Karpas-422 (cell line): ENCODE measurements at regions not wholly inside any gene's neighbourhood (a gene's known extent, or its start where the extent isn't known, plus 50 kb on each side); places are given as distances from the start of the nearest gene placed in this dataset.

Experiments used
- DNase-seq: peaks from one replicate; pipeline ENCODE4 v3.0.0-alpha.2; 2015
- H2AFZ ChIP-seq: fragments of 200-600 bp; sonication (generic); 2 replicates; pipeline ENCODE4 v1.6.1; 2014; ENCODE audit warnings: antibody characterized with exemption, low read length, mixed read lengths
- H3K27ac ChIP-seq: fragments of 200-600 bp; sonication (generic); 2 replicates; pipeline ENCODE4 v1.5.1; 2014; ENCODE audit warnings: mild to moderate bottlenecking, low read length, moderate library complexity
- H3K27me3 ChIP-seq: fragments of 200-600 bp; sonication (generic); 2 replicates; pipeline ENCODE4 v1.6.1; 2014; ENCODE audit warnings: low read length, mixed read lengths
- H3K36me3 ChIP-seq: fragments of 200-600 bp; sonication (generic); 2 replicates; pipeline ENCODE4 v1.6.1; 2014; ENCODE audit warnings: low read length, mixed read lengths; ENCODE audit not compliant: insufficient read depth
- H3K4me1 ChIP-seq: fragments of 200-600 bp; sonication (generic); 2 replicates; pipeline ENCODE4 v1.6.1; 2014; ENCODE audit warnings: mild to moderate bottlenecking, low read length, mixed read lengths
- H3K4me2 ChIP-seq: fragments of 200-600 bp; sonication (generic); 2 replicates; pipeline ENCODE4 v1.6.1; 2014; ENCODE audit warnings: low read length, low read depth, mild to moderate bottlenecking; ENCODE audit not compliant: poor library complexity, severe bottlenecking
- H3K4me3 ChIP-seq: fragments of 200-600 bp; sonication (generic); 2 replicates; pipeline ENCODE4 v1.5.1; 2014; ENCODE audit warnings: mild to moderate bottlenecking, antibody characterized with exemption, low read length, mixed read lengths
- H3K79me2 ChIP-seq: fragments of 200-600 bp; sonication (generic); 2 replicates; pipeline ENCODE4 v1.6.1; 2014; ENCODE audit warnings: mild to moderate bottlenecking, low read length, mixed read lengths
- H3K9ac ChIP-seq: fragments of 200-600 bp; sonication (generic); 2 replicates; pipeline ENCODE4 v1.6.0; 2014; ENCODE audit warnings: low read length
- H3K9me2 ChIP-seq: fragments of 200-600 bp; sonication (generic), shearing (Covaris generic); replicated peaks from 2 replicates; pipeline ENCODE4 v1.6.0; 2014; ENCODE audit warnings: mild to moderate bottlenecking, low read length, moderate library complexity; ENCODE audit not compliant: insufficient read depth
- H3K9me3 ChIP-seq: fragments of 300-700, 200-600 bp; sonication (generic); 2 replicates; pipeline ENCODE4 v1.6.1; 2014; ENCODE audit warnings: low read length, mixed read lengths
- H4K20me1 ChIP-seq: fragments of 200-600 bp; sonication (generic); 2 replicates; pipeline ENCODE4 v1.6.1; 2014; ENCODE audit warnings: mild to moderate bottlenecking, antibody characterized with exemption, low read length, low read depth; ENCODE audit not compliant: insufficient read depth

GRCh38 chr6:150797949-150798348 lies 67.6 kb upstream of the MTHFD1L start:
- H3K4me1 ChIP-seq: no peaks in the 10 kb centered on the region
- H4K20me1 ChIP-seq: no peaks in the 10 kb centered on the region
- no peak overlapping the region for H3K4me3 ChIP-seq
- no peaks in the 10 kb centered on the region for H3K9me3 ChIP-seq
- H3K27ac ChIP-seq: peak overlapping the region; percentile 43
- H3K36me3 ChIP-seq: peaks cover 33% of the 10 kb centered on the region; the same call in 1 of the 2 replicates
- no peak for DNase-seq
- no peak overlapping the region for H3K9ac ChIP-seq
- H3K27me3 ChIP-seq: no peaks in the 10 kb centered on the region
- H2AFZ ChIP-seq: no peak overlapping the region
- H3K79me2 ChIP-seq: peaks cover 17% of the 10 kb centered on the region
- H3K4me2 ChIP-seq: no peak overlapping the region
- H3K9me2 ChIP-seq: no peaks in the 10 kb centered on the region

- no peaks in the 10 kb centered on the region for H3K4me1 ChIP-seq
Observed at GRCh38 chr6:150799276-150799805, 66.2 kb upstream of the MTHFD1L start.

GRCh38 chr6:150800674-150801314 lies 64.7 kb upstream of the MTHFD1L start:
- H3K27me3 ChIP-seq: no peaks in the 10 kb centered on the region
- H3K9me3 ChIP-seq: no peaks in the 10 kb centered on the region

More at GRCh38 chr6:150799276-150799805, 66.2 kb upstream of the MTHFD1L start:
- Histone ChIP-seq H3K9me3 (no peaks in the 10 kb centered on the region), H3K9me2 (no peaks in the 10 kb centered on the region), H3K27ac (no peak overlapping the region), H3K36me3 (peaks cover 43% of the 10 kb centered on the region; the same call in 1 of the 2 replicates), H2AFZ (no peak overlapping the region), H3K27me3 (no peaks in the 10 kb centered on the region), H3K9ac (no peak overlapping the region), H4K20me1 (no peaks in the 10 kb centered on the region), H3K79me2 (peaks cover 14% of the 10 kb centered on the region; the same call in 1 of the 2 replicates), H3K4me3 (no peak overlapping the region), H3K4me2 (no peak overlapping the region)
- DNase-seq: no peak

GRCh38 chr6:150806790-150807189 lies 58.7 kb upstream of the MTHFD1L start:
- H3K4me3 ChIP-seq: no peak overlapping the region
- H3K79me2 ChIP-seq: 0 out of 2 replicates have a peak, but pooled peaks cover 3% of the 10 kb centered on the region
- H3K4me2 ChIP-seq: no peak overlapping the region
- no peaks in the 10 kb centered on the region for H3K9me2 ChIP-seq
- H3K36me3 ChIP-seq: peaks cover 32% of the 10 kb centered on the region; the same call in 1 of the 2 replicates
- H2AFZ ChIP-seq: no peak overlapping the region
- DNase-seq: no peak
- no peaks in the 10 kb centered on the region for H3K4me1 ChIP-seq
- no peak overlapping the region for H3K27ac ChIP-seq
- H3K27me3 ChIP-seq: no peaks in the 10 kb centered on the region
- no peaks in the 10 kb centered on the region for H3K9me3 ChIP-seq
- H3K9ac ChIP-seq: no peak overlapping the region
- H4K20me1 ChIP-seq: no peaks in the 10 kb centered on the region

More at GRCh38 chr6:150800674-150801314, 64.7 kb upstream of the MTHFD1L start:
- Histone ChIP-seq H3K4me1 (no peaks in the 10 kb centered on the region), H3K4me3 (no peak overlapping the region), H3K27ac (no peak overlapping the region), H3K79me2 (peaks cover 14% of the 10 kb centered on the region; the same call in 1 of the 2 replicates), H4K20me1 (no peaks in the 10 kb centered on the region), H3K9ac (no peak overlapping the region), H3K36me3 (peaks cover 48% of the 10 kb centered on the region; the same call in 1 of the 2 replicates), H3K9me2 (no peaks in the 10 kb centered on the region), H2AFZ (no peak overlapping the region), H3K4me2 (no peak overlapping the region)
- DNase-seq: no peak

GRCh38 chr6:150813319-150813992 lies 52.0 kb upstream of the MTHFD1L start:
- Histone ChIP-seq H3K9ac (no peak overlapping the region), H3K4me3 (no peak overlapping the region), H3K4me2 (no peak overlapping the region), H3K4me1 (peaks cover 21% of the 10 kb centered on the region), H4K20me1 (no peaks in the 10 kb centered on the region), H3K9me2 (no peaks in the 10 kb centered on the region), H3K9me3 (no peaks in the 10 kb centered on the region), H3K27ac (peak overlapping the region; percentile 67), H3K36me3 (peaks cover 25% of the 10 kb centered on the region), H2AFZ (no peak overlapping the region), H3K27me3 (no peaks in the 10 kb centered on the region), H3K79me2 (peaks cover 11% of the 10 kb centered on the region)
- no peak for DNase-seq

GRCh38 chr6:150813993-150814359 lies 51.5 kb upstream of the MTHFD1L start:
- peaks cover 11% of the 10 kb centered on the region for H3K79me2 ChIP-seq
- no peak overlapping the region for H3K9ac ChIP-seq
- H3K4me2 ChIP-seq: no peak overlapping the region
- H3K27me3 ChIP-seq: no peaks in the 10 kb centered on the region
- H3K36me3 ChIP-seq: peaks cover 25% of the 10 kb centered on the region
- no peaks in the 10 kb centered on the region for H4K20me1 ChIP-seq
- H3K27ac ChIP-seq: peak overlapping the region; percentile 67
- DNase-seq: no peak
- H3K9me2 ChIP-seq: no peaks in the 10 kb centered on the region
- no peak overlapping the region for H3K4me3 ChIP-seq
- H2AFZ ChIP-seq: no peak overlapping the region
- no peaks in the 10 kb centered on the region for H3K9me3 ChIP-seq
- H3K4me1 ChIP-seq: peaks cover 21% of the 10 kb centered on the region
